Right lobe of liver (tissue), 6 donors: ENCODE measurements at regions not wholly inside any gene's neighbourhood (a gene's known extent, or its start where the extent isn't known, plus 50 kb on each side); places are given as distances from the start of the nearest gene placed in this dataset.

Source experiments
- ATAC-seq, 4 donors: fragments of 200-7000 bp; cut with Tn5 transposase; one replicate each; pipeline ENCODE4 v1.9.1; 2020; ENCODE audit warnings: mild to moderate bottlenecking in 4 of 4, moderate library complexity in 4 of 4
- DNase-seq, 3 donors: peaks; one replicate each; pipeline ENCODE4 v3.0.0-alpha.2; 2020
- H3K27ac ChIP-seq, 3 donors: fragments of 200-600 bp; one replicate each; pipeline ENCODE4 v1.8.0; 2022
- H3K27me3 ChIP-seq, 2 donors: fragments of 200-600 bp; one replicate each; pipeline ENCODE4 v1.8.0; 2022
- H3K36me3 ChIP-seq, 4 donors: fragments of 200-600 bp; sonication (generic) in 1 of 4; one replicate each; pipeline versions ENCODE4 v1.5.1 to v1.8.0; 2017 to 2022; ENCODE audit warnings: control low read depth in 1 of 4
- H3K4me1 ChIP-seq, 4 donors: fragments of 200-600 bp; sonication (generic) in 1 of 4; one replicate each; pipeline versions ENCODE4 v1.5.1 to v1.8.0; 2017 to 2022; ENCODE audit warnings: control low read depth in 1 of 4
- H3K4me3 ChIP-seq, 3 donors: fragments of 200-600 bp; one replicate each; pipeline ENCODE4 v1.8.0; 2022
- H3K9me3 ChIP-seq, 4 donors: fragments of 200-600 bp; sonication (generic) in 1 of 4; one replicate each; pipeline versions ENCODE4 v1.5.1 to v1.8.0; 2017 to 2022; ENCODE audit warnings: control low read depth in 1 of 4
- POLR2A ChIP-seq: fragments of 450-650 bp; IDR thresholded peaks from one replicate; pipeline ENCODE4 v1.6.1; 2017; ENCODE audit warnings: antibody characterized with exemption, mild to moderate bottlenecking
- WGBS: methylation state at CpG from one replicate; pipeline ENCODE4 v1.1.6; 2018; ENCODE audit warnings: low coverage, low lambda C conversion rate; ENCODE audit not compliant: insufficient coverage; ENCODE audit errors: missing lambda C conversion rate; 5-methylcytosine and 5-hydroxymethylcytosine counted together
- intact Hi-C, 2 donors: fragments of 100-400 bp; cut with DNase I; formaldehyde crosslinking; loops; one replicate each; pipeline versions ENCODE4 v1.11.2 to v1.14.1; 2022
- TF ChIP-seq, protein P1 (sequence below), 4 donors: fragments of 200-600 bp in 3 of 4; fragments of 450-650 bp in 1 of 4; IDR thresholded peaks; one replicate each; pipeline versions ENCODE4 v1.5.1 to v1.8.0; 2016 to 2022; ENCODE audit warnings: antibody characterized with exemption in 4 of 4, mild to moderate bottlenecking in 2 of 4
- donor health status: DM: no; HTN: yes; CAD: no.
- donor health status: DM: no; HTN: no; CAD: no.
- donor health status: DM: no; HTN: no; CAD: no.
- donor health status: DM: no; HTN: yes; CAD: no.
- donor health status: DM: no; HTN: yes; CAD: no.

- intact Hi-C loops: no loop called here
- TF ChIP-seq POLR2A: no peak
- TF ChIP-seq, protein P1, sequence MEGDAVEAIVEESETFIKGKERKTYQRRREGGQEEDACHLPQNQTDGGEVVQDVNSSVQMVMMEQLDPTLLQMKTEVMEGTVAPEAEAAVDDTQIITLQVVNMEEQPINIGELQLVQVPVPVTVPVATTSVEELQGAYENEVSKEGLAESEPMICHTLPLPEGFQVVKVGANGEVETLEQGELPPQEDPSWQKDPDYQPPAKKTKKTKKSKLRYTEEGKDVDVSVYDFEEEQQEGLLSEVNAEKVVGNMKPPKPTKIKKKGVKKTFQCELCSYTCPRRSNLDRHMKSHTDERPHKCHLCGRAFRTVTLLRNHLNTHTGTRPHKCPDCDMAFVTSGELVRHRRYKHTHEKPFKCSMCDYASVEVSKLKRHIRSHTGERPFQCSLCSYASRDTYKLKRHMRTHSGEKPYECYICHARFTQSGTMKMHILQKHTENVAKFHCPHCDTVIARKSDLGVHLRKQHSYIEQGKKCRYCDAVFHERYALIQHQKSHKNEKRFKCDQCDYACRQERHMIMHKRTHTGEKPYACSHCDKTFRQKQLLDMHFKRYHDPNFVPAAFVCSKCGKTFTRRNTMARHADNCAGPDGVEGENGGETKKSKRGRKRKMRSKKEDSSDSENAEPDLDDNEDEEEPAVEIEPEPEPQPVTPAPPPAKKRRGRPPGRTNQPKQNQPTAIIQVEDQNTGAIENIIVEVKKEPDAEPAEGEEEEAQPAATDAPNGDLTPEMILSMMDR (IDR thresholded peaks at IDR 0.05): no peak
- WGBS: 37% methylated on average over 4 of the region's 4 CpGs
- Histone ChIP-seq H3K27me3 (peaks cover 0 to 3% of the 10 kb centered on the region in 2 donors), H3K36me3 (no peaks in the 10 kb centered on the region), H3K9me3 (no peaks in the 10 kb centered on the region), H3K4me1 (no peaks in the 10 kb centered on the region), H3K27ac (no peak overlapping the region), H3K4me3 (no peak overlapping the region)
- ATAC-seq (no peak), DNase-seq (no peak)
Measured at GRCh38 chr7:149686449-149686848, 86.9 kb downstream of the ZNF467 start.

DNA sequence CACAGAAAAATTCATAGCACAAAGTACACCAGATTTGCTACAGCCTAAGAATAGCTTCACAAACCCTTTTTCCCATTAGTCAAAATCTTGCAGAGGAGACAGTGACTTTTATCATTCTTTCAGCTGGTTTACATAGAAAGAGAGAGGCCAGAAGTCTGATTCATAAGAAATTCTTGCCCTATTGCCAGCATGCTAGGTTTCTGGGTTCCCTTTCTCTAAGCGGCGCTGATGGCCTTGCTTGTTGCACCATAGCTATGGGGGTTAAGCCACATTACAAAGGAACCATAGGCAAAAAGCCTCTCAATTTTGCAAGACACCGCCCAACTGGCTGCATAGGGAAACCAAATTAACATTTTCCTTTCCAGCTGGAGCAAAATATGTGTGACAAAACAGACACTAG lies 87.4 kb downstream of the ZNF467 start:
- Histone ChIP-seq H3K9me3 (no peaks in the 10 kb centered on the region), H3K27ac (no peak overlapping the region), H3K27me3 (no peaks in the 10 kb centered on the region), H3K36me3 (no peaks in the 10 kb centered on the region), H3K4me3 (no peak overlapping the region), H3K4me1 (no peaks in the 10 kb centered on the region)
- 69% methylated on average over 3 of the region's 3 CpGs for WGBS
- DNase-seq (no peak), ATAC-seq (no peak)
- intact Hi-C loops: no loop called here
- no peak for TF ChIP-seq POLR2A
- TF ChIP-seq, protein P1 (IDR thresholded peaks at IDR 0.05): no peak

DNA sequence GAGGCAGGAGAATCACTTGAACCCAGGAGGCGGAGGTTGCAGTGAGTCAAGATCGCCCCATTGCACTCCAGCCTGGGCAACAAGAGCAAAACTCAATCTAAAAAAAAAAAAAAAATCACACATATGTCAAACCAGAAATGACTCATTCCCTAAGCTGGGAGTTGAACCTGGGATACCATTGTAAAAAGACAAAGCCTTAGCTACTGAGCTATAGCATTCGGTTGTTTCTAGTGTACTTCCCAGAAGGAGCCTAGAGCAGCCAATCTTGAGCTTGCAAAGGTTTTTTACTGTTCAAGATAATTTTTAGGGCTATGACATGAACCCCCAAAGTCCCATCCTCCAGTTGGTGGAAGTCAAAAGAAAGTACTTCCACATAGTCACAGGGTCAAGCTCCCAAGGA lies 87.9 kb downstream of the ZNF467 start:
- no peak for TF ChIP-seq POLR2A
- TF ChIP-seq, protein P1 (IDR thresholded peaks at IDR 0.05): no peak
- intact Hi-C loops: no loop called here
- no peaks in the 10 kb centered on the region for H3K36me3 ChIP-seq
- ATAC-seq (no peak), DNase-seq (no peak)
- no peaks in the 10 kb centered on the region for H3K4me1 ChIP-seq
- 84% methylated on average over 3 of the region's 3 CpGs for WGBS
- H3K27me3 ChIP-seq: no peaks in the 10 kb centered on the region
- no peak overlapping the region for H3K27ac ChIP-seq
- no peaks in the 10 kb centered on the region for H3K9me3 ChIP-seq
- no peak overlapping the region for H3K4me3 ChIP-seq

- Histone ChIP-seq H3K27me3 (no peaks in the 10 kb centered on the region), H3K4me3 (no peak overlapping the region), H3K4me1 (no peaks in the 10 kb centered on the region), H3K36me3 (no peaks in the 10 kb centered on the region), H3K27ac (no peak overlapping the region), H3K9me3 (no peaks in the 10 kb centered on the region)
- DNase-seq (no peak), ATAC-seq (no peak)
- intact Hi-C loops: no loop called here
- WGBS: 58% methylated on average over 2 of the region's 2 CpGs
- TF ChIP-seq POLR2A: no peak
Measured at GRCh38 chr7:149683898-149684297, 89.5 kb downstream of the ZNF467 start.

DNA sequence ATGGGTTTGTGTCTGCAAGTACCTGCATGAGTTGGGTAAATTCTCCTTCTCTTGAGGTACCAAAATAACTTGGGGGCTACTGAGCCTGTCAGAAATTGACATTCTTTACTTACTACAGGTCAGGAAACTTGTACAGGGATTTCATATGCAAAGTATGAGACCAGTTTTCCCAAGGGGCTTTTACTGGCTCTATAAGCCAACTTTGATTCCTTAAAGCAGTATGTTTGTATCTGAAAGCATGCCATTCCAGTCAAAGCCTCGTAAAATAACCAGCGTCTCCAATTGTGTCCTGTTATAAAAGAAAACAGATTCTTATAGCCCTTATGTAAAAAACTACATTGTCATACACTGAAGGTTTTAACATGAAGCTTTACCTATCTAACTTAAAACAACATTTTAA lies 90.2 kb downstream of the ZNF467 start:
- H3K4me1 ChIP-seq: no peaks in the 10 kb centered on the region
- H3K4me3 ChIP-seq: no peak overlapping the region
- TF ChIP-seq, protein P1 (IDR thresholded peaks at IDR 0.05): no peak
- no peak for TF ChIP-seq POLR2A
- no peak for DNase-seq
- 63% methylated on average over 2 of the region's 2 CpGs for WGBS
- H3K27me3 ChIP-seq: no peaks in the 10 kb centered on the region
- no peak for ATAC-seq
- H3K9me3 ChIP-seq: no peaks in the 10 kb centered on the region
- no peaks in the 10 kb centered on the region for H3K36me3 ChIP-seq
- intact Hi-C loops: no loop called here
- H3K27ac ChIP-seq: no peak overlapping the region
